ENCODE measurements at regions not wholly inside any gene's neighbourhood (a gene's known extent, or its start where the extent isn't known, plus 50 kb on each side); places are given as distances from the start of the nearest gene placed in this dataset.

DNA sequence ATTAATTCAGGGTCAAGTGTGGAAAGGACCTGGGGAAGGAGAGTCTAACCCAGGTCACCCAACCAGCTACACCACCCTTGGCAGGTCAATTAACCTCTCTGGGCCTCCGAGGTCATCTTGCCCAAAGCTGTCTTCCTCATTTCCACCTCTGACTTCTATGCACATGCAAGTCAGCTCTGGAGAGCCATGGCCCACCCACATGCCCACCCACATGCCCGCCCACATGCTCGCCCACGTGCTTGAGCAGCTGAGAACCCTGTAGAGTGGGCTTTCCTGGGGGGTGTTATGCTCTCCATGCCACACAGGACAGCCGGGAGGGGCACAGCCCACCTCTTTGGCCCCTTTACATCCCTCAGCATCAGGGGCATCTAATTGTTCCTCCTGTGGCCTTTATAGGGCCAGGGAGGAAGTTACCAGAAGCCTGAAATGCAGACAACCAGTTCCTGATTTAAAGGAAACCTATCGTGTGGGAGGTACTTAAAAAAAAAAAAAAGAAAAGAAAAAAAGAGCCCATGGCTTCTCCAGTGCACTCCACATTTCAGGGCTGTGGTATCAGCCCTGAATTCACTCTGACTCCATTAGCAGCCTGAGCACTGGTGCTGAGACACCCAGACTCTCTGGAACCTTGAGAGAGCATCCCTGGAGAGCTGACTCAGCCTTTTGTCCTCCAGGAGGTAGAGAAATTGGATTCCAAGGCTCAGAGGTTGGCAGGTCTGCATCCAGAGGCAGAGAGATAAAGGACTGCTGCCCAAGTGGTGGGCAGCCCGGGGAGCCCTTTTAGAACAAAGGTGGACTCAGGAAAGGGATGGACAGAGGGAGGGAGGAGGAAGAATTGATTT, 176.2 kb upstream of the ZMIZ1 start:
- TF ChIP-seq, protein P1, sequence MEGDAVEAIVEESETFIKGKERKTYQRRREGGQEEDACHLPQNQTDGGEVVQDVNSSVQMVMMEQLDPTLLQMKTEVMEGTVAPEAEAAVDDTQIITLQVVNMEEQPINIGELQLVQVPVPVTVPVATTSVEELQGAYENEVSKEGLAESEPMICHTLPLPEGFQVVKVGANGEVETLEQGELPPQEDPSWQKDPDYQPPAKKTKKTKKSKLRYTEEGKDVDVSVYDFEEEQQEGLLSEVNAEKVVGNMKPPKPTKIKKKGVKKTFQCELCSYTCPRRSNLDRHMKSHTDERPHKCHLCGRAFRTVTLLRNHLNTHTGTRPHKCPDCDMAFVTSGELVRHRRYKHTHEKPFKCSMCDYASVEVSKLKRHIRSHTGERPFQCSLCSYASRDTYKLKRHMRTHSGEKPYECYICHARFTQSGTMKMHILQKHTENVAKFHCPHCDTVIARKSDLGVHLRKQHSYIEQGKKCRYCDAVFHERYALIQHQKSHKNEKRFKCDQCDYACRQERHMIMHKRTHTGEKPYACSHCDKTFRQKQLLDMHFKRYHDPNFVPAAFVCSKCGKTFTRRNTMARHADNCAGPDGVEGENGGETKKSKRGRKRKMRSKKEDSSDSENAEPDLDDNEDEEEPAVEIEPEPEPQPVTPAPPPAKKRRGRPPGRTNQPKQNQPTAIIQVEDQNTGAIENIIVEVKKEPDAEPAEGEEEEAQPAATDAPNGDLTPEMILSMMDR (conservative IDR thresholded peaks at IDR 0.05 in 1 of 2, IDR thresholded peaks at IDR 0.05 in 1 of 2; ENCODE audit: low read depth in 1 of 2, low read length in 2 of 2): no peak
- no peak for TF ChIP-seq EZH2 (IDR thresholded peaks at IDR 0.05; ENCODE audit: low read length, missing control alignments)
